ENCODE measurements at regions not wholly inside any gene's neighbourhood (a gene's known extent, or its start where the extent isn't known, plus 50 kb on each side); places are given as distances from the start of the nearest gene placed in this dataset.
A peak's percentile ranks its signal among the peaks of the same experiment; 100 is the strongest.

GRCh38 chr16:22684574-22685458, 129.1 kb upstream of the HS3ST2 start:
- H3K27me3 ChIP-seq = peaks cover 0 to 5% (median 0%) of the 10 kb centered on the region in 9 donors
- H3K4me3 ChIP-seq = no peak overlapping the region
- H3K27ac ChIP-seq = peak overlapping the region in 8 of 12 donors; percentile 5 to 73 (median 53)
- H3K4me1 ChIP-seq = peaks cover 0 to 19% (median 5%) of the 10 kb centered on the region in 12 donors
- DNase-seq = no peak
- no peak for TF ChIP-seq POLR2A (IDR thresholded peaks at IDR 0.05)
- TF ChIP-seq CTCF (IDR thresholded peaks at IDR 0.05) = no peak
- ATAC-seq = no peak
- H3K36me3 ChIP-seq = no peaks in the 10 kb centered on the region
- peaks cover 0 to 19% (median 7%) of the 10 kb centered on the region in 12 donors for H3K9me3 ChIP-seq
- intact Hi-C loops (cut with DNase I) = loop anchor here in 1 of 10 donors (2.0 kb wide), 1 partner anchor 1128 kb away; no protein-coding TSS in a partner anchor
- WGBS, 4 donors = 71 to 84% (median 80%) methylated on average over 3 of the region's 3 CpGs

- 48 to 63% (median 54%) methylated on average over 3 of the region's 3 CpGs for WGBS, 4 donors
- peaks cover 0 to 19% (median 5%) of the 10 kb centered on the region in 12 donors for H3K4me1 ChIP-seq
- H3K27me3 ChIP-seq = no peaks in the 10 kb centered on the region
- TF ChIP-seq CTCF (IDR thresholded peaks at IDR 0.05) (no peak), POLR2A (IDR thresholded peaks at IDR 0.05) (no peak)
- ATAC-seq = peak; percentile 91 to 94 (median 93)
- intact Hi-C loops (cut with DNase I) = loop anchor here in 1 of 10 donors (2.0 kb wide), 1 partner anchor 1129 kb away; no protein-coding TSS in a partner anchor
- no peaks in the 10 kb centered on the region for H3K36me3 ChIP-seq
- DNase-seq = peak in 4 of 5 donors; percentile 53 to 86 (median 54)
- H3K4me3 ChIP-seq = no peak overlapping the region
- H3K27ac ChIP-seq = peak overlapping the region in 9 of 12 donors; percentile 5 to 73 (median 53)
- peaks cover 0 to 19% (median 7%) of the 10 kb centered on the region in 12 donors for H3K9me3 ChIP-seq
Observed at GRCh38 chr16:22685459-22685830, 128.5 kb upstream of the HS3ST2 start.

- TF ChIP-seq CTCF (IDR thresholded peaks at IDR 0.05) (no peak), POLR2A (IDR thresholded peaks at IDR 0.05) (no peak)
- Histone ChIP-seq H3K4me3 (no peak overlapping the region), H3K9me3 (peaks cover 0 to 19% (median 7%) of the 10 kb centered on the region in 12 donors), H3K36me3 (no peaks in the 10 kb centered on the region), H3K27me3 (no peaks in the 10 kb centered on the region), H3K4me1 (peaks cover 0 to 19% (median 5%) of the 10 kb centered on the region in 12 donors), H3K27ac (no peak overlapping the region)
- ATAC-seq (no peak), DNase-seq (no peak)
- 47 to 98% (median 66%) methylated on average over 2 of the region's 2 CpGs for WGBS, 4 donors
- intact Hi-C loops (cut with DNase I) = no loop called here
Observed at GRCh38 chr16:22687031-22687530, 126.9 kb upstream of the HS3ST2 start.

GRCh38 chr16:22688463-22688862, 125.5 kb upstream of the HS3ST2 start:
- Histone ChIP-seq H3K4me1 (peaks cover 0 to 19% (median 5%) of the 10 kb centered on the region in 12 donors), H3K27ac (no peak overlapping the region), H3K9me3 (peaks cover 0 to 19% (median 7%) of the 10 kb centered on the region in 12 donors), H3K36me3 (no peaks in the 10 kb centered on the region), H3K4me3 (no peak overlapping the region), H3K27me3 (no peaks in the 10 kb centered on the region)
- intact Hi-C loops (cut with DNase I) = no loop called here
- ATAC-seq (no peak), DNase-seq (no peak)
- 85 to 87% (median 85%) methylated on average over 2 of the region's 2 CpGs for WGBS, 4 donors
- TF ChIP-seq POLR2A (IDR thresholded peaks at IDR 0.05) (no peak), CTCF (IDR thresholded peaks at IDR 0.05) (no peak)
